NCI-H510A treated with DMSO at 0.1 percent for 48 hours (cell line): ENCODE measurements at regions not wholly inside any gene's neighbourhood (a gene's known extent, or its start where the extent isn't known, plus 50 kb on each side); places are given as distances from the start of the nearest gene placed in this dataset.

Source experiments
- DNase-seq: peaks from one replicate; lab custom pipeline; 2025; lab: John Stamatoyannopoulos, UW

DNA sequence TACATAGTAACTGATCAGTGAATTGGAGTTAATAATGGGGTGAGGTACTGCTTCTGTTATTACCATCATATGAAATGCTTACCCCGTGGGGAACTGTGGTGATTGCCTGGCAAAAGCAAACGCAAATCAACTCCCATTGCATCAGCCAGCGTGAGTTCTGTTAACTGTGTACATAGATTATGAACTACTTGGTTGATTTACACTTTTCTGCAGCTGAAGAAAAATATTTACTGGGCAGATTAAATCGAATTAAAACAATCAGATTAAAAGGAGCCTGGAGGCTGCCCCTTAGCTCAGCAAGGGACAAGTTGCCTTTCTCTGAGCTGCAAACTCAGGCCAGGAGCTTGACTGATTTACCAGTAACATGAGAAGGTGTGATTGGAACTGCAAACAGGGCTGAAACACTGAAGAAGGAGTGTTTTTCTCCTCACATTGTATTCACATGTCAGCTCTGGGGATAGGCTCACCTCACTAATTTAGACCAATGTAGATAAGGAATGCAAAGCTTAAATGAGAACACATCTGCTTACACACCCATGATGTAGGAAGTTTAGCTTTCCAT lies 220.1 kb downstream of the OSR1 start:
- DNase-seq, result peak; percentile 60

DNA sequence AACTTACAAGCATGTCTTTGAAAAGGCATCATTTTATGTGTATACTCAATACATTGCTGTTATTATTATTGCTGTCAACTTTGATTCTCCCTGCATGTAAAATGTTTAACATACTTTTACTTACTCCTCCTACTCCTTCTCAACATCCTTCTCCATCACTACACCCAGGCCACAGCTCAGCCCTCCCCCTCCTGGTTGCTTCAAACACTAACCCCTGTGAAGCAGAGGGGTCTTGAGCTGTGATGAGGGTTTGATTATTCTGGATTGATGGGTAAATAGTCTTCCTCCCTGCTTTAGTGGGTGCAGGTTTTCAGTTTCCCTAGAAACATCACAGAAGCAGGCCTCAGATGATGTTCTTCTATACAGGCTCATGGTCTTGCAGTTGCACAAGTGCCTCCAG lies 221.0 kb downstream of the OSR1 start:
- no peak for DNase-seq

GRCh38 chr2:19132967-19133366 lies 225.5 kb downstream of the OSR1 start:
- DNase-seq, result no peak

- peak; percentile 4 for DNase-seq
Measured at GRCh38 chr2:19131871-19132270, 226.6 kb downstream of the OSR1 start.

GRCh38 chr2:19128148-19128547 lies 230.3 kb downstream of the OSR1 start:
- DNase-seq, result no peak

GRCh38 chr2:19127616-19128015 lies 230.8 kb downstream of the OSR1 start:
- DNase-seq, result no peak

- no peak for DNase-seq
Measured at GRCh38 chr2:19125901-19126680, 232.3 kb downstream of the OSR1 start.

- no peak for DNase-seq
Measured at GRCh38 chr2:19124135-19124534, 234.3 kb downstream of the OSR1 start.

GRCh38 chr2:19123556-19123955 lies 234.9 kb downstream of the OSR1 start:
- no peak for DNase-seq

- DNase-seq, result no peak
Measured at GRCh38 chr2:19122220-19122619, 236.2 kb downstream of the OSR1 start.

GRCh38 chr2:19120941-19121750 lies 237.3 kb downstream of the OSR1 start:
- no peak for DNase-seq

DNA sequence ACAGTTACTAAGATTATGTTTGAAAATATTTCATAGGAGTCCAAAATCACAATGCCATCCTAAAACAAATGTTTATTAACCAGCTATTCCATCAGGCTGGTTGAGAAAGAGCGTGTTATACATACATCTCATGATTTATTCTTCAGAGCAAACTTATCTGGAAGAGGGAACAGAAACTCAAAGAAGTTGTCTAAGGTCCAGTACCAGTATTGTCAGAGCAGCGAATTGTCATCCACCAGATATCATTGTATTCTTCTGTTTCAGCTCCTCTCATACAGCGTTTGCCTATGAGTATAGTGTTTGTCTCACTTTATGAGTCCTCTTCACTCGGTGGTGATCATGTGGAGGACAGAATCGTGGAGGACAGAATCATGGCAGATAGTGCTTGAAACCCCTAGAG lies 238.2 kb downstream of the OSR1 start:
- no peak for DNase-seq

DNA sequence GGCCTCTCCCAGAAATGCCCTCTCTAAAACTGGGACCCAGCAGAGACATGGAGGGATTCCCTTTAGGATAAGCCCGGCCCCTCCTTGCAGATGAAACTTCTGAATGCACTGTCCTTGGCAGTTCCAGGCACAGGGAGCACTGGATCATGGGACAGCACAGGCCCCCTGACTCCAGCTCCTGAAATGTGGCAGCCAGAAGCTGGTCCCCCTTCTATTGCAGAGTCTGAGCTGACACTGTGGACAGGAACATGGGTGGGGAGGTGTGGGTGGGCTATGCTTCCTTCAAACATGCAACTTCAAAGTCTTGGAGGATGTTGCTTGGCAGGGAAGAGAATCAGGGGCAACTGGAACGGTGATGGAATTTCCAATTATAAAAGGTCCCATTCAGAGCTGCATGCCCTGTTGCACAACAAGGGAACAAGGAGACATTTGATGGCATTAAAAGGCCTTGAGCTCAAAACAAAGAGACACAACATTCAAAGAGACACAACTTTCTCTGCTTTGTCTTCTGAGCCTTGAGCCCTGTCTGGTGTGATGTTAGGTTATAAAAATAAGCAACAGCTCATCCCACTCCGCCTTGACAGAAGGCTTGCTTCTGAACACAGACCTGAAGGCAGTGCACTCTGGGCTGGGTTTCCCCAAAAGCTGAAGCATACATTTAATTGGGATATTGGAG lies 239.0 kb downstream of the OSR1 start:
- DNase-seq, result no peak

- no peak for DNase-seq
Measured at GRCh38 chr2:19116918-19117317, 241.5 kb downstream of the OSR1 start.

GRCh38 chr2:19114754-19115231 lies 243.6 kb downstream of the OSR1 start:
- DNase-seq, result no peak

GRCh38 chr2:19114126-19114525 lies 244.3 kb downstream of the OSR1 start:
- DNase-seq, result no peak

DNA sequence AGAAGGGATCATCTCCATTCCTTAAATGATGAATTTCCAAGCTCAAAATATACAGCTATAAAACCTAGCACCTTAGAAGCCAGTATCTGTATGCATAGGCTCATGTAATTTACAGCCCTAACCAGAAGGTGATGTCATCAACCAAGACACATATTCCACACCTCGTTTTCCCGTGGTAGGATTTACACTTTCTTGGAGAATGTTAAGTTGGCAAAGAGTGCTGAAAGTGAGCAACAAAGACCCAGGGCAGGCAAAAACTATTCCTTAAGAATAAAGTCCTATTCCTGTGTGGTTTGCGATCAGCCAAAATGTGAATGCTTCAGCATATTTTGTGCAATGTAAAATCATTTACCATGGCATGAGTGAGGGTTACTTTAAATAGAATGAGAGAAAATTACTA lies 247.1 kb downstream of the OSR1 start:
- DNase-seq, result no peak

DNA sequence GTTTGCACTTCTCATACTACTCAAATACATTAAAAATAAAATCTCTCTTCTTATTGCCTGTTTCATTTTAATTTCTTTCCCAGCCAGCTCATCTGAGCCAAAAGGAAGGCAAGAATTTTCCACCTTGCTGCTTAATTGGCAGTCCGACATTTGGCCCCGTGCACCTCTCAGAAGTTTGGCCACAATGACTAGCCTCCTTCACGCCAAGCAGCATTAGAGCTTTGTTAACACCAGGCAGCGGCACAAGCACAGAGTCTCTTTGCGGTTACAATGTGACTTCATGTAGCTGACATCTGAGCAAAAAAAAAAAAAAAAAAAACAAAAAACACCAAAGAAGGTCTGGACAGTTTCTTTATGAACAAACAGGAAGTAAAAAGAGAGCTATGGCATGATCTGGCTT lies 248.9 kb downstream of the OSR1 start:
- DNase-seq, result no peak

- no peak for DNase-seq
Measured at GRCh38 chr2:19106376-19106775, 252.0 kb downstream of the OSR1 start.

- DNase-seq, result peak; percentile 7
Measured at GRCh38 chr2:19104503-19104902, 253.9 kb downstream of the OSR1 start.

- no peak for DNase-seq
Measured at GRCh38 chr2:19102696-19103423, 255.6 kb downstream of the OSR1 start.

GRCh38 chr2:19101968-19102367 lies 256.5 kb downstream of the OSR1 start:
- DNase-seq, result no peak
